GM23338 (cell line): ENCODE measurements at regions not wholly inside any gene's neighbourhood (a gene's known extent, or its start where the extent isn't known, plus 50 kb on each side); places are given as distances from the start of the nearest gene placed in this dataset.

Source experiments
- CREB1 ChIP-seq: fragments of 250-450 bp; sonication (Bioruptor Pico); IDR thresholded peaks from 2 replicates; pipeline ENCODE4 v1.5.0; 2020; ENCODE audit warnings: low read depth, mild to moderate bottlenecking, moderate library complexity
- EZH2 ChIP-seq: fragments of 200-600 bp; sonication (generic); IDR thresholded peaks from one replicate; pipeline ENCODE4 v1.8.0; 2017; ENCODE audit warnings: antibody characterized with exemption, mild to moderate bottlenecking, low read depth; ENCODE audit not compliant: unreplicated experiment
- EZH2phosphoT487 ChIP-seq: fragments of 200-600 bp; sonication (generic); IDR thresholded peaks from one replicate; pipeline ENCODE4 v1.8.1; 2018; ENCODE audit warnings: antibody characterized with exemption; ENCODE audit not compliant: unreplicated experiment
- JUNB ChIP-seq: IDR thresholded peaks from one replicate; pipeline ENCODE4 v1.6.1; 2016; ENCODE audit warnings: antibody characterized with exemption; ENCODE audit not compliant: unreplicated experiment
- NANOG ChIP-seq: IDR thresholded peaks from 2 replicates; pipeline ENCODE4 v1.6.1; 2016; ENCODE audit warnings: antibody characterized with exemption, borderline replicate concordance
- POLR2AphosphoS5 ChIP-seq: IDR thresholded peaks from 2 replicates; pipeline ENCODE4 v1.6.1; 2016; ENCODE audit warnings: antibody characterized with exemption, low read depth
- STAT1 ChIP-seq: IDR thresholded peaks from one replicate; pipeline ENCODE4 v1.6.1; 2016; ENCODE audit warnings: antibody characterized with exemption; ENCODE audit not compliant: unreplicated experiment
- ZNF114 ChIP-seq: fragments of 250-450 bp; sonication (Bioruptor Pico); IDR thresholded peaks from 2 replicates; pipeline ENCODE4 v1.5.0; 2020; ENCODE audit warnings: mild to moderate bottlenecking, moderate library complexity
- ZNF331 ChIP-seq: fragments of 250-450 bp; sonication (Bioruptor Pico); IDR thresholded peaks from 2 replicates; pipeline ENCODE4 v1.5.0; 2020; ENCODE audit warnings: low read depth, mild to moderate bottlenecking, moderate library complexity
- TF ChIP-seq, protein P1 (sequence below), 2 experiments: fragments of 200-600 bp in 1 of 2; sonication (generic) in 1 of 2; conservative IDR thresholded peaks; 2 replicates each; pipeline versions ENCODE4 v1.5.1 to v1.6.1; 2016 to 2017; ENCODE audit warnings: antibody characterized with exemption in 2 of 2, low read depth in 2 of 2, mild to moderate bottlenecking in 2 of 2, moderate library complexity in 1 of 2
- TF ChIP-seq, protein P2 (sequence below): IDR thresholded peaks from one replicate; pipeline ENCODE4 v1.6.1; 2018; ENCODE audit warnings: antibody characterized with exemption; ENCODE audit not compliant: unreplicated experiment
- TF ChIP-seq, protein P3 (sequence below): IDR thresholded peaks from 2 replicates; pipeline ENCODE4 v1.6.1; 2016; ENCODE audit warnings: antibody characterized with exemption
- TF ChIP-seq, protein P4 (sequence below): fragments of 250-450 bp; sonication (Bioruptor Pico); IDR thresholded peaks from 2 replicates; pipeline ENCODE4 v1.5.0; 2020; ENCODE audit warnings: mild to moderate bottlenecking, moderate library complexity

DNA sequence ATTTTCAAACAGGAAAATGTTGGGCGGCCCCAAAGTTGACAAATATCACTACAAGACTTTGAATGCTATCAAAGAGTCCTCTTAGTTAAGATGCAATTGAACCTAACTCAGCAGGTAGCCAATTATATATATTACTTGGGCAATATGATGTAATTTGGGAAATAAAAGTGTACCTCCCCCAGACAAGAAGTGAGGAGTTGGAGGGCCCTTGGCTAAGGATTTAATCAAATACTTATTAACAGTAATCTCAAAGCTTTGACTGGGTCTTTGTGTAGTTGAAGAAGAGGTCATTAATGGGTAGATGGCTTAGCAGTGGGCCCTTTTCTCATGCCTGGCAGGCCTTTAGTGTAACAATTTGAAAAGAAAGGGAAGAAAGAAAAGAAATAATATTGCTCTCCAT is 599.0 kb downstream of the CSNK1G3 start:
- TF ChIP-seq, protein P1, sequence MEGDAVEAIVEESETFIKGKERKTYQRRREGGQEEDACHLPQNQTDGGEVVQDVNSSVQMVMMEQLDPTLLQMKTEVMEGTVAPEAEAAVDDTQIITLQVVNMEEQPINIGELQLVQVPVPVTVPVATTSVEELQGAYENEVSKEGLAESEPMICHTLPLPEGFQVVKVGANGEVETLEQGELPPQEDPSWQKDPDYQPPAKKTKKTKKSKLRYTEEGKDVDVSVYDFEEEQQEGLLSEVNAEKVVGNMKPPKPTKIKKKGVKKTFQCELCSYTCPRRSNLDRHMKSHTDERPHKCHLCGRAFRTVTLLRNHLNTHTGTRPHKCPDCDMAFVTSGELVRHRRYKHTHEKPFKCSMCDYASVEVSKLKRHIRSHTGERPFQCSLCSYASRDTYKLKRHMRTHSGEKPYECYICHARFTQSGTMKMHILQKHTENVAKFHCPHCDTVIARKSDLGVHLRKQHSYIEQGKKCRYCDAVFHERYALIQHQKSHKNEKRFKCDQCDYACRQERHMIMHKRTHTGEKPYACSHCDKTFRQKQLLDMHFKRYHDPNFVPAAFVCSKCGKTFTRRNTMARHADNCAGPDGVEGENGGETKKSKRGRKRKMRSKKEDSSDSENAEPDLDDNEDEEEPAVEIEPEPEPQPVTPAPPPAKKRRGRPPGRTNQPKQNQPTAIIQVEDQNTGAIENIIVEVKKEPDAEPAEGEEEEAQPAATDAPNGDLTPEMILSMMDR (conservative IDR thresholded peaks at IDR 0.05; ENCODE audit: low read depth in 2 of 2), result no peak
- TF ChIP-seq, protein P2, sequence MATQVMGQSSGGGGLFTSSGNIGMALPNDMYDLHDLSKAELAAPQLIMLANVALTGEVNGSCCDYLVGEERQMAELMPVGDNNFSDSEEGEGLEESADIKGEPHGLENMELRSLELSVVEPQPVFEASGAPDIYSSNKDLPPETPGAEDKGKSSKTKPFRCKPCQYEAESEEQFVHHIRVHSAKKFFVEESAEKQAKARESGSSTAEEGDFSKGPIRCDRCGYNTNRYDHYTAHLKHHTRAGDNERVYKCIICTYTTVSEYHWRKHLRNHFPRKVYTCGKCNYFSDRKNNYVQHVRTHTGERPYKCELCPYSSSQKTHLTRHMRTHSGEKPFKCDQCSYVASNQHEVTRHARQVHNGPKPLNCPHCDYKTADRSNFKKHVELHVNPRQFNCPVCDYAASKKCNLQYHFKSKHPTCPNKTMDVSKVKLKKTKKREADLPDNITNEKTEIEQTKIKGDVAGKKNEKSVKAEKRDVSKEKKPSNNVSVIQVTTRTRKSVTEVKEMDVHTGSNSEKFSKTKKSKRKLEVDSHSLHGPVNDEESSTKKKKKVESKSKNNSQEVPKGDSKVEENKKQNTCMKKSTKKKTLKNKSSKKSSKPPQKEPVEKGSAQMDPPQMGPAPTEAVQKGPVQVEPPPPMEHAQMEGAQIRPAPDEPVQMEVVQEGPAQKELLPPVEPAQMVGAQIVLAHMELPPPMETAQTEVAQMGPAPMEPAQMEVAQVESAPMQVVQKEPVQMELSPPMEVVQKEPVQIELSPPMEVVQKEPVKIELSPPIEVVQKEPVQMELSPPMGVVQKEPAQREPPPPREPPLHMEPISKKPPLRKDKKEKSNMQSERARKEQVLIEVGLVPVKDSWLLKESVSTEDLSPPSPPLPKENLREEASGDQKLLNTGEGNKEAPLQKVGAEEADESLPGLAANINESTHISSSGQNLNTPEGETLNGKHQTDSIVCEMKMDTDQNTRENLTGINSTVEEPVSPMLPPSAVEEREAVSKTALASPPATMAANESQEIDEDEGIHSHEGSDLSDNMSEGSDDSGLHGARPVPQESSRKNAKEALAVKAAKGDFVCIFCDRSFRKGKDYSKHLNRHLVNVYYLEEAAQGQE, result no peak
- TF ChIP-seq, protein P3, sequence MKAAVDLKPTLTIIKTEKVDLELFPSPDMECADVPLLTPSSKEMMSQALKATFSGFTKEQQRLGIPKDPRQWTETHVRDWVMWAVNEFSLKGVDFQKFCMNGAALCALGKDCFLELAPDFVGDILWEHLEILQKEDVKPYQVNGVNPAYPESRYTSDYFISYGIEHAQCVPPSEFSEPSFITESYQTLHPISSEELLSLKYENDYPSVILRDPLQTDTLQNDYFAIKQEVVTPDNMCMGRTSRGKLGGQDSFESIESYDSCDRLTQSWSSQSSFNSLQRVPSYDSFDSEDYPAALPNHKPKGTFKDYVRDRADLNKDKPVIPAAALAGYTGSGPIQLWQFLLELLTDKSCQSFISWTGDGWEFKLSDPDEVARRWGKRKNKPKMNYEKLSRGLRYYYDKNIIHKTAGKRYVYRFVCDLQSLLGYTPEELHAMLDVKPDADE, result no peak
- TF ChIP-seq EZH2phosphoT487 (no peak), JUNB (no peak), CREB1 (no peak), POLR2AphosphoS5 (no peak), NANOG (no peak), EZH2 (no peak), STAT1 (no peak), ZNF331 (no peak), ZNF114 (CRISPR knock-in tag) (no peak)
- TF ChIP-seq, protein P4, sequence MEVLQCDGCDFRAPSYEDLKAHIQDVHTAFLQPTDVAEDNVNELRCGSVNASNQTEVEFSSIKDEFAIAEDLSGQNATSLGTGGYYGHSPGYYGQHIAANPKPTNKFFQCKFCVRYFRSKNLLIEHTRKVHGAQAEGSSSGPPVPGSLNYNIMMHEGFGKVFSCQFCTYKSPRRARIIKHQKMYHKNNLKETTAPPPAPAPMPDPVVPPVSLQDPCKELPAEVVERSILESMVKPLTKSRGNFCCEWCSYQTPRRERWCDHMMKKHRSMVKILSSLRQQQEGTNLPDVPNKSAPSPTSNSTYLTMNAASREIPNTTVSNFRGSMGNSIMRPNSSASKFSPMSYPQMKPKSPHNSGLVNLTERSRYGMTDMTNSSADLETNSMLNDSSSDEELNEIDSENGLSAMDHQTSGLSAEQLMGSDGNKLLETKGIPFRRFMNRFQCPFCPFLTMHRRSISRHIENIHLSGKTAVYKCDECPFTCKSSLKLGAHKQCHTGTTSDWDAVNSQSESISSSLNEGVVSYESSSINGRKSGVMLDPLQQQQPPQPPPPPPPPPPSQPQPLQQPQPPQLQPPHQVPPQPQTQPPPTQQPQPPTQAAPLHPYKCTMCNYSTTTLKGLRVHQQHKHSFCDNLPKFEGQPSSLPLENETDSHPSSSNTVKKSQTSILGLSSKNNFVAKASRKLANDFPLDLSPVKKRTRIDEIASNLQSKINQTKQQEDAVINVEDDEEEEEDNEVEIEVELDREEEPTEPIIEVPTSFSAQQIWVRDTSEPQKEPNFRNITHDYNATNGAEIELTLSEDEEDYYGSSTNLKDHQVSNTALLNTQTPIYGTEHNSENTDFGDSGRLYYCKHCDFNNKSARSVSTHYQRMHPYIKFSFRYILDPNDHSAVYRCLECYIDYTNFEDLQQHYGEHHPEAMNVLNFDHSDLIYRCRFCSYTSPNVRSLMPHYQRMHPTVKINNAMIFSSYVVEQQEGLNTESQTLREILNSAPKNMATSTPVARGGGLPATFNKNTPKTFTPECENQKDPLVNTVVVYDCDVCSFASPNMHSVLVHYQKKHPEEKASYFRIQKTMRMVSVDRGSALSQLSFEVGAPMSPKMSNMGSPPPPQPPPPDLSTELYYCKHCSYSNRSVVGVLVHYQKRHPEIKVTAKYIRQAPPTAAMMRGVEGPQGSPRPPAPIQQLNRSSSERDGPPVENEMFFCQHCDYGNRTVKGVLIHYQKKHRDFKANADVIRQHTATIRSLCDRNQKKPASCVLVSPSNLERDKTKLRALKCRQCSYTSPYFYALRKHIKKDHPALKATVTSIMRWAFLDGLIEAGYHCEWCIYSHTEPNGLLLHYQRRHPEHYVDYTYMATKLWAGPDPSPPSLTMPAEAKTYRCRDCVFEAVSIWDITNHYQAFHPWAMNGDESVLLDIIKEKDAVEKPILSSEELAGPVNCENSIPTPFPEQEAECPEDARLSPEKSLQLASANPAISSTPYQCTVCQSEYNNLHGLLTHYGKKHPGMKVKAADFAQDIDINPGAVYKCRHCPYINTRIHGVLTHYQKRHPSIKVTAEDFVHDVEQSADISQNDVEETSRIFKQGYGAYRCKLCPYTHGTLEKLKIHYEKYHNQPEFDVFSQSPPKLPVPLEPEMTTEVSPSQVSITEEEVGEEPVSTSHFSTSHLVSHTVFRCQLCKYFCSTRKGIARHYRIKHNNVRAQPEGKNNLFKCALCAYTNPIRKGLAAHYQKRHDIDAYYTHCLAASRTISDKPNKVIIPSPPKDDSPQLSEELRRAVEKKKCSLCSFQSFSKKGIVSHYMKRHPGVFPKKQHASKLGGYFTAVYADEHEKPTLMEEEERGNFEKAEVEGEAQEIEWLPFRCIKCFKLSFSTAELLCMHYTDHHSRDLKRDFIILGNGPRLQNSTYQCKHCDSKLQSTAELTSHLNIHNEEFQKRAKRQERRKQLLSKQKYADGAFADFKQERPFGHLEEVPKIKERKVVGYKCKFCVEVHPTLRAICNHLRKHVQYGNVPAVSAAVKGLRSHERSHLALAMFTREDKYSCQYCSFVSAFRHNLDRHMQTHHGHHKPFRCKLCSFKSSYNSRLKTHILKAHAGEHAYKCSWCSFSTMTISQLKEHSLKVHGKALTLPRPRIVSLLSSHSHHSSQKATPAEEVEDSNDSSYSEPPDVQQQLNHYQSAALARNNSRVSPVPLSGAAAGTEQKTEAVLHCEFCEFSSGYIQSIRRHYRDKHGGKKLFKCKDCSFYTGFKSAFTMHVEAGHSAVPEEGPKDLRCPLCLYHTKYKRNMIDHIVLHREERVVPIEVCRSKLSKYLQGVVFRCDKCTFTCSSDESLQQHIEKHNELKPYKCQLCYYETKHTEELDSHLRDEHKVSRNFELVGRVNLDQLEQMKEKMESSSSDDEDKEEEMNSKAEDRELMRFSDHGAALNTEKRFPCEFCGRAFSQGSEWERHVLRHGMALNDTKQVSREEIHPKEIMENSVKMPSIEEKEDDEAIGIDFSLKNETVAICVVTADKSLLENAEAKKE (CRISPR knock-in tag), result no peak
